HL-60 (cell line): ENCODE measurements at regions not wholly inside any gene's neighbourhood (a gene's known extent, or its start where the extent isn't known, plus 50 kb on each side); places are given as distances from the start of the nearest gene placed in this dataset.

Experiments used
- DNase-seq, 2 experiments: peaks; one replicate each; pipeline ENCODE4 v3.0.0-alpha.2; 2010 to 2020; ENCODE audit warnings: low read depth in 1 of 2, low spot score in 1 of 2
- H3K27ac ChIP-seq: fragments of 250-450 bp; sonication (Bioruptor Pico); replicated peaks from 2 replicates; pipeline ENCODE4 v1.5.1; 2020; ENCODE audit warnings: mild to moderate bottlenecking, moderate library complexity
- H3K27me3 ChIP-seq: fragments of 250-450 bp; sonication (Bioruptor Pico); 2 replicates; pipeline ENCODE4 v1.5.1; 2021; ENCODE audit warnings: mild to moderate bottlenecking, moderate library complexity; ENCODE audit not compliant: insufficient read depth, poor library complexity, severe bottlenecking
- H3K4me3 ChIP-seq: replicated peaks from 2 replicates; pipeline ENCODE4 v1.5.1; 2011; ENCODE audit warnings: mild to moderate bottlenecking, control low read depth, low read length; ENCODE audit not compliant: insufficient read depth
- CTCF ChIP-seq: IDR thresholded peaks from one replicate; pipeline ENCODE4 v1.5.1; 2011; ENCODE audit warnings: low read length, control low read depth, inconsistent platforms; ENCODE audit not compliant: insufficient read depth
- GABPA ChIP-seq: IDR thresholded peaks from 2 replicates; pipeline ENCODE4 v1.6.1; 2012; ENCODE audit warnings: low read depth
- POLR2AphosphoS5 ChIP-seq: IDR thresholded peaks from 2 replicates; pipeline ENCODE4 v1.6.1; 2012; ENCODE audit warnings: low read depth
- REST ChIP-seq: IDR thresholded peaks from 2 replicates; pipeline ENCODE4 v1.6.1; 2012; ENCODE audit warnings: low read depth; ENCODE audit not compliant: insufficient replicate concordance
- SPI1 ChIP-seq: IDR thresholded peaks from 2 replicates; pipeline ENCODE4 v1.6.1; 2012; ENCODE audit warnings: low read depth, mild to moderate bottlenecking, borderline replicate concordance

- no peak for TF ChIP-seq GABPA
- TF ChIP-seq POLR2AphosphoS5: no peak
- TF ChIP-seq CTCF: no peak
- no peak for TF ChIP-seq REST
- TF ChIP-seq SPI1: no peak
- H3K4me3 ChIP-seq: no peak overlapping the region; the same call in 1 of the 2 replicates
- H3K27me3 ChIP-seq: no peaks in the 10 kb centered on the region
- DNase-seq: no peak
- no peak overlapping the region for H3K27ac ChIP-seq
Observed at GRCh38 chr5:77844373-77844622, 68.2 kb upstream of the TBCA start.

- H3K4me3 ChIP-seq: no peak overlapping the region
- no peak overlapping the region for H3K27ac ChIP-seq
- no peak for TF ChIP-seq SPI1
- TF ChIP-seq CTCF: no peak
- TF ChIP-seq REST: no peak
- TF ChIP-seq GABPA: no peak
- no peak for TF ChIP-seq POLR2AphosphoS5
- no peak for DNase-seq
- H3K27me3 ChIP-seq: no peaks in the 10 kb centered on the region
Observed at GRCh38 chr5:77843570-77844372, 67.6 kb upstream of the TBCA start.

GRCh38 chr5:77842243-77842642, 66.1 kb upstream of the TBCA start:
- H3K27ac ChIP-seq: no peak overlapping the region
- TF ChIP-seq SPI1 (no peak), CTCF (no peak), POLR2AphosphoS5 (no peak), GABPA (no peak), REST (no peak)
- H3K4me3 ChIP-seq: no peak overlapping the region
- DNase-seq: no peak
- no peaks in the 10 kb centered on the region for H3K27me3 ChIP-seq
